Tibial nerve (tissue), 4 donors: ENCODE measurements at regions not wholly inside any gene's neighbourhood (a gene's known extent, or its start where the extent isn't known, plus 50 kb on each side); places are given as distances from the start of the nearest gene placed in this dataset.

Experiments used
- DNase-seq, 2 donors: peaks; one replicate each; pipeline ENCODE4 v3.0.0-alpha.2; 2019; ENCODE audit warnings: low spot score in 2 of 2
- H3K27ac ChIP-seq, 4 donors: fragments of 200-600 bp; sonication (generic) in 3 of 4; one replicate each; pipeline ENCODE4 v1.5.1; 2017 to 2019; ENCODE audit warnings: mild to moderate bottlenecking in 1 of 4
- H3K27me3 ChIP-seq, 2 donors: fragments of 200-600 bp; sonication (generic) in 1 of 2; one replicate each; pipeline versions ENCODE4 v1.5.1 to v1.6.0; 2017 to 2019
- H3K36me3 ChIP-seq, 3 donors: fragments of 200-600 bp; sonication (generic); one replicate each; pipeline ENCODE4 v1.5.1; 2018 to 2019
- H3K4me1 ChIP-seq, 4 donors: fragments of 200-600 bp; sonication (generic) in 3 of 4; one replicate each; pipeline ENCODE4 v1.5.1; 2017 to 2019
- H3K4me3 ChIP-seq, 4 donors: fragments of 200-600 bp; sonication (generic) in 3 of 4; one replicate each; pipeline ENCODE4 v1.5.1; 2017 to 2019; ENCODE audit warnings: mild to moderate bottlenecking in 1 of 4, moderate library complexity in 1 of 4
- H3K9me3 ChIP-seq, 4 donors: fragments of 200-600 bp; sonication (generic) in 3 of 4; one replicate each; pipeline ENCODE4 v1.5.1; 2017 to 2019
- EP300 ChIP-seq, 2 donors: sonication (generic); formaldehyde crosslinking; IDR thresholded peaks; one replicate each; pipeline ENCODE4 v1.6.1; 2017; ENCODE audit warnings: antibody characterized with exemption in 2 of 2, mild to moderate bottlenecking in 1 of 2
- POLR2A ChIP-seq, 2 donors: fragments of 450-650 bp; IDR thresholded peaks; one replicate each; pipeline ENCODE4 v1.6.1; 2017; ENCODE audit warnings: antibody characterized with exemption in 2 of 2, mild to moderate bottlenecking in 2 of 2, moderate library complexity in 2 of 2
- WGBS, 2 donors: methylation state at CpG; one replicate each; pipeline ENCODE4 v1.1.5; 2018; 5-methylcytosine and 5-hydroxymethylcytosine counted together
- TF ChIP-seq, protein P1 (sequence below), 5 experiments: fragments of 200-600 bp in 3 of 5; fragments of 450-650 bp in 2 of 5; sonication (generic) in 3 of 5; IDR thresholded peaks; one replicate each; pipeline ENCODE4 v1.5.1; 2016 to 2019; ENCODE audit warnings: antibody characterized with exemption in 5 of 5, mild to moderate bottlenecking in 3 of 5, moderate library complexity in 2 of 5

DNA sequence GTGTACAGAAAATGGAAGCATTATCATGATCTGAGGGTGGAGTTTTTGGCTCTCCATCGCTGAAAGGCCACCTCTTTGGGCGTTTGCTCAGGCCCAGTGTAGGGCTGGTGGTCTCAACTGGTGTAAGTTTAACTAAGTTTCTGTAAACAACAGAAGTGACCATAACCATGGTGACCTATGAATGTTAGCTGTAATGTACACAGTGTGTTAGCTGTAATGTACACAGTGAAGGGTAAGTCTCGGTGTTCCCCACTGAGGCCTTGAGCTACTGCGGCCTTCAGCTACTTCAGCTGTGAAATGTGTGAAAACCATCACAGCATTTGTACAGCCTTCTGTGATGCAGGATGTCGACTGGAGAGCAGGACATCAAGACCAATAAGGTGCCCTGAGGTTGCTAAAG, 185.2 kb downstream of the MYLK4 start:
- Histone ChIP-seq H3K27ac (no peak overlapping the region), H3K4me1 (peaks cover 0 to 18% (median 3%) of the 10 kb centered on the region in 4 donors), H3K9me3 (no peaks in the 10 kb centered on the region), H3K36me3 (no peaks in the 10 kb centered on the region), H3K27me3 (no peaks in the 10 kb centered on the region), H3K4me3 (no peak overlapping the region)
- WGBS, 2 donors: 68 to 74% methylated on average over 5 of the region's 5 CpGs
- no peak for TF ChIP-seq POLR2A (IDR thresholded peaks at IDR 0.05)
- no peak for DNase-seq

DNA sequence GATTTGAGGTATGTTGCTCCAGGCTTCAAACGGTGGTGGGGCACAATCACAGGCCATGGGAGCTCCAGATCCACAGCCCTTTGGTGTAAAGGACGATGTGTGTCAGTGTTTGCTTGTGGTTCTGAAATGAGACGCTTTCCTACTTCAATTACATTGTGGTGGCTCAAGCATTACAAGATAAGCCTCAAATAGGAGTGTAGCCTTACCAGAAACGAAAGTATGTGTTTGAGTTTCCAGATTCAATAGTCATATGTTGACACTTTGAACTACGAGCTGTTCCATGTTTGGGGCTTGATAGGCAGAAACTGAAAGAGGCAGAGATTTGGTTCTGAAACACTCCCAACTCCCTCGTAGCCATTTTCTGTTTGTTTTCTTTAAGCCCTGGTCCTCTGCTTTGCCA, 187.1 kb downstream of the MYLK4 start:
- no peak for DNase-seq
- Histone ChIP-seq H3K9me3 (no peaks in the 10 kb centered on the region), H3K4me1 (peaks cover 0 to 18% (median 3%) of the 10 kb centered on the region in 4 donors), H3K27ac (no peak overlapping the region), H3K36me3 (no peaks in the 10 kb centered on the region), H3K27me3 (no peaks in the 10 kb centered on the region), H3K4me3 (no peak overlapping the region)
- TF ChIP-seq EP300 (IDR thresholded peaks at IDR 0.05) (no peak), POLR2A (IDR thresholded peaks at IDR 0.05) (no peak)
- TF ChIP-seq, protein P1, sequence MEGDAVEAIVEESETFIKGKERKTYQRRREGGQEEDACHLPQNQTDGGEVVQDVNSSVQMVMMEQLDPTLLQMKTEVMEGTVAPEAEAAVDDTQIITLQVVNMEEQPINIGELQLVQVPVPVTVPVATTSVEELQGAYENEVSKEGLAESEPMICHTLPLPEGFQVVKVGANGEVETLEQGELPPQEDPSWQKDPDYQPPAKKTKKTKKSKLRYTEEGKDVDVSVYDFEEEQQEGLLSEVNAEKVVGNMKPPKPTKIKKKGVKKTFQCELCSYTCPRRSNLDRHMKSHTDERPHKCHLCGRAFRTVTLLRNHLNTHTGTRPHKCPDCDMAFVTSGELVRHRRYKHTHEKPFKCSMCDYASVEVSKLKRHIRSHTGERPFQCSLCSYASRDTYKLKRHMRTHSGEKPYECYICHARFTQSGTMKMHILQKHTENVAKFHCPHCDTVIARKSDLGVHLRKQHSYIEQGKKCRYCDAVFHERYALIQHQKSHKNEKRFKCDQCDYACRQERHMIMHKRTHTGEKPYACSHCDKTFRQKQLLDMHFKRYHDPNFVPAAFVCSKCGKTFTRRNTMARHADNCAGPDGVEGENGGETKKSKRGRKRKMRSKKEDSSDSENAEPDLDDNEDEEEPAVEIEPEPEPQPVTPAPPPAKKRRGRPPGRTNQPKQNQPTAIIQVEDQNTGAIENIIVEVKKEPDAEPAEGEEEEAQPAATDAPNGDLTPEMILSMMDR (IDR thresholded peaks at IDR 0.05): no peak
- 70 to 81% methylated on average over 6 of the region's 6 CpGs for WGBS, 2 donors

DNA sequence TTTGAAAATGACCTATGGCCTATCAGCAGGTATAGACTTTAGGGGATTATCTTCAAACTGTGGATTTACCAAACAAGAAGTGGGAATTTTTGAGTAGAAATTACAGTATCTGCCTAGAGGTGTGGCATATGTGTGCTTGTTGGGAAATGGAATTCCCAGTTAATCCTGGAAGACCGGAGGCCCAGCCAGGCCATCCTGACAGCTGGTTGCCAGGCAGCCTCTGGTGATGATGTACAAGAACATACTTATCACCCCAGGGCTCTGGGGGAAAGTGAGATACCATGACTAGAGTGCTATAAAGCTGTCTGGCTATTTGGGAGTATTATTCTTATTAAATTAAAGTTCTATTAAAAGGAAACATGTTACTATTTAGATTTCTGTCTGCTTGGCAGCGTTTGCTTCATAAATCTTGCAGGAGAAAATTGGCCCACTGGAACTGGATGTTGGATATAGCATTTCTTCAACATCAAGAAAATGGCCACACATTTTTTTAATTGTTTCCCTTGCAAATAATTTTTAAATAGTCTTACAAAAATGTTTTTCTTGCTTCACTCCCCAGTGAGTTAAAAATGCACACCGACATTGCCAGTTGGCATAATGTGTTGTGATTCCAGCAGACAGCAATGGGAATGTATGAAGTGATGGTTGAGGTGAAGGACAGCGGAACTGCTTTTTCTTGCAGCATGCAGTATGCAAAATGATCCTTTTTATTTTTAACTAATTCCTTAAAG, 187.8 kb downstream of the MYLK4 start:
- no peaks in the 10 kb centered on the region for H3K27me3 ChIP-seq
- WGBS, 2 donors: 79 to 82% methylated on average over 4 of the region's 4 CpGs
- H3K27ac ChIP-seq: no peak overlapping the region
- H3K4me1 ChIP-seq: peaks cover 0 to 24% (median 3%) of the 10 kb centered on the region in 4 donors
- no peaks in the 10 kb centered on the region for H3K9me3 ChIP-seq
- no peaks in the 10 kb centered on the region for H3K36me3 ChIP-seq
- no peak overlapping the region for H3K4me3 ChIP-seq
- TF ChIP-seq EP300 (IDR thresholded peaks at IDR 0.05) (no peak), POLR2A (IDR thresholded peaks at IDR 0.05) (no peak)
- TF ChIP-seq, protein P1 (IDR thresholded peaks at IDR 0.05): no peak
- no peak for DNase-seq

DNA sequence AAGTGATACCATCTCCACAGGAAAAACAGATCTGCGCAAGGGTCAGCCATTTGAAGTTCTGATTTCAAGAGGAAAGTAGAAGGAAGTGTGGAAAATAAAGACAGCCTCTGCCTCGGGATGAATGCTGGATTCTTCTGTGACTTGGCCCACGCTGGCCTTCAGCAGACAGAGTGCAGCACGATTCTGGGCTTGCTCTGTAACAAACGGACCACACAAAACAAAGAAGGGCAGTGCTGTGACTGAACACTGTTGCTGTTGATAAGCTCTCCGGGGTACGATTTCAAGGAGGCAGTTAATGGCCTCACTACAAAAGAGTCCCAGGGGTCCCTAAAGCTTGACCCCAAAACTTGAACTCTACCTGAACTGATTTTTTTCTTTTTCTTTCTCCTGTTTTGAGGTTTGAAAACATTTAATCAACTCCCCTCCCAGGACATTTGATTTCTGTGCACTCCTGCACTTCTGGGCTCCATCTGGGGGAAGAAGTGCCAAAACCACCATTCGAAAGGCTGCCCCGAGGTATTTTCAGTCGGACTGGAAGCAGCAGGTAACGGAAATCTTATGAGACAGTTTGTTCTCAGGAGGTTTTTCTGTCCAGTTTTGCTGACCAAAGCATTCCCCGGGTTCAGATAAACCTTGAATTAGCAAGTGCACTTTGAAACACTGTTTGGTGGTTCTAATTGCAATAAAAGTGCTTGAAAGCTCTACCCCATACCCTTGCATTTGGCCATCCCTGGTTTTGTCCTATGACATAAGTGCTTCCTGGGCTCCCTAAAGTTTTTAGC, 189.6 kb downstream of the MYLK4 start:
- Histone ChIP-seq H3K36me3 (no peaks in the 10 kb centered on the region), H3K27me3 (no peaks in the 10 kb centered on the region), H3K9me3 (no peaks in the 10 kb centered on the region), H3K4me1 (peaks cover 0 to 26% (median 3%) of the 10 kb centered on the region in 4 donors), H3K27ac (peak overlapping the region in 3 of 4 donors; percentile 40 to 73 (median 69)), H3K4me3 (no peak overlapping the region)
- TF ChIP-seq EP300 (IDR thresholded peaks at IDR 0.05): no peak
- TF ChIP-seq, protein P1 (IDR thresholded peaks at IDR 0.05): no peak
- TF ChIP-seq POLR2A (IDR thresholded peaks at IDR 0.05): no peak
- no peak for DNase-seq
- WGBS, 2 donors: 33 to 42% methylated on average over 12 of the region's 12 CpGs

DNA sequence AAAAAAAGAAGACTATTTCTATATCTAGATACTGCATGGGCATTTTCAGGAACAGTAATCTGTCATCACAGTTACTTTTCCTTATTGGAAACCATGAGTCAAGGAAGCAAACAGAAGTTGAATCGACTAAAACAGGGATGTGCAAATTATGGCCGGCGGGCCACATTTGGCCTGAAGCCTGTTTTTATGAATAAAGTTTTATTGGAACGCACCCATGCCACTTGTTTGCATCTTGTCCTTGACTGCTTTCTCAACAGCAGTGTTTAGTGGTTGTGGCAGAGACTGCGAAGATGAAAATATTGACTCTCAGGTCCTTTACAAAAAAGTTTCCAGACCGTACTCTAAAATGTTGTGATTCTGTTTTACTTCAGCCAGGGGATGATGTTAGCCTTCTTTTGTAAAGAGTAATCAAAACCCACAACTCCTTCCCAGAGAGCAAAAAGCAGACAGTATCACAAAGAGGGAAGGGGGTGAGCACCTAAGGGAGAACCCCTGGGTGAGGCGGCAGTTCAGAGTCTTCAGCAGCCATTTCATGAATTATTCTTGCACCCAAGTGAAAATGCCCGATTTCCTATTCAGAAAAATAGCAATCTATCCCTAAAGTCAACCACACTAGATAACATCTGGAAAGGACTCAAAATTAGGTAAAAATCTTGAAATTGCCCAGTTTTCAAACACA, 190.4 kb downstream of the MYLK4 start:
- TF ChIP-seq EP300 (IDR thresholded peaks at IDR 0.05) (no peak), POLR2A (IDR thresholded peaks at IDR 0.05) (no peak)
- TF ChIP-seq, protein P1 (IDR thresholded peaks at IDR 0.05): no peak
- Histone ChIP-seq H3K4me1 (peaks cover 0 to 26% (median 3%) of the 10 kb centered on the region in 4 donors), H3K4me3 (no peak overlapping the region), H3K36me3 (no peaks in the 10 kb centered on the region), H3K27me3 (no peaks in the 10 kb centered on the region), H3K27ac (peak overlapping the region in 3 of 4 donors; percentile 40 to 73 (median 69)), H3K9me3 (no peaks in the 10 kb centered on the region)
- 68 to 77% methylated on average over 8 of the region's 8 CpGs for WGBS, 2 donors
- no peak for DNase-seq
